ENCODE measurements at regions not wholly inside any gene's neighbourhood (a gene's known extent, or its start where the extent isn't known, plus 50 kb on each side); places are given as distances from the start of the nearest gene placed in this dataset.

- no peak for TF ChIP-seq POLR2A (IDR thresholded peaks at IDR 0.05; ENCODE audit: low read depth, low read length)
- TF ChIP-seq CTCF (conservative IDR thresholded peaks at IDR 0.05; ENCODE audit: low read depth, low read length), result no peak
- no peak for TF ChIP-seq RFX5 (IDR thresholded peaks at IDR 0.05; ENCODE audit: low read depth, low read length)
- TF ChIP-seq MAZ (IDR thresholded peaks at IDR 0.05; ENCODE audit: borderline replicate concordance, low read depth, low read length), result no peak
- TF ChIP-seq SMC3 (IDR thresholded peaks at IDR 0.05; ENCODE audit: low read depth, low read length), result no peak
- TF ChIP-seq BHLHE40 (IDR thresholded peaks at IDR 0.05; ENCODE audit: low read depth, low read length), result no peak
- TF ChIP-seq RCOR1 (IDR thresholded peaks at IDR 0.05; ENCODE audit: insufficient replicate concordance, low read length), result no peak
- TF ChIP-seq NFE2L2 (IDR thresholded peaks at IDR 0.05; ENCODE audit: low read depth, low read length), result no peak
These were observed 270.4 kb upstream of the FKBP1C start for GRCh38 chr6:62940848-62941247.

All from IMR-90 (cell line).